ENCODE measurements at regions not wholly inside any gene's neighbourhood (a gene's known extent, or its start where the extent isn't known, plus 50 kb on each side); places are given as distances from the start of the nearest gene placed in this dataset.

DNA sequence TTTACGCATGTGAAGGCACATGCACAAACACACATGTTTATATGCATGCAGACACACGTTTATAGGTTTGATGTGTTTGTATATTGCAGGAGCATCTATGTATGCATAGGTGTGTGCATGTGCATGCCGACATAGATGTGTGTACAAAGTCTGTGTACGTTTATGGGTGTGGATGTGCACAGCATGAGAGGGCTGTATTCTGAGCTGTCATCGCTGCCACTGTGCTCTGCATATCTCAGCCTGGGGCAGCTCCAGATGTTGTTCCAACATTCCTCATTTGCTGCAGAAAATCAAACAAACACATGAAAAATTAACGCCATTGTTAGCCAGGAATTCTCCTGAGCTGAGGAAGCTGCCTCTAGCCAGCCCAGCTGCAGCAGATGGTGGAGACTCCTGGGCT lies 132.3 kb upstream of the CSF3R start:
- ChIA-PET POLR2A (no interaction called here), CTCF (no interaction called here)

DNA sequence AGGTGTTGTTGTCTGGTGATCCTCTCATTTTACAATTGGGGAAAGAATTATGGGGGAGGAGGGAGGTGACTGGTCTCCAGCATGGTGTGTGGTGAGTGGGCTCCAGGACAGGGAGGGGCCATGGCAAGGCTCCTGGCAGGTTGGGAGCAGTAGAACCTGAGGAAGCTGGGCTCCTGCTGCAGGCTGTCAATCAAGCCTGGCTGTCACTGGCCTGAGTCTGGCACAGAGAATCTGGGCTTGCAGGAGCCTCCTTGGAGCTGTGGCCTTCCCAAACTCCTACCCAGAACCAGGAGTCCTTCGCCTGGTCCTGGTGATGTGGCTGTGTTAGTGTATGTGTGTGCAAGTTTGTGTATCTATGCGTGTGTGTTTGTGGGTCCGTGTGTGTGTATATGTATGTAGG lies 131.9 kb upstream of the CSF3R start:
- POLR2A ChIA-PET = no interaction called here
- CTCF ChIA-PET = no interaction called here

DNA sequence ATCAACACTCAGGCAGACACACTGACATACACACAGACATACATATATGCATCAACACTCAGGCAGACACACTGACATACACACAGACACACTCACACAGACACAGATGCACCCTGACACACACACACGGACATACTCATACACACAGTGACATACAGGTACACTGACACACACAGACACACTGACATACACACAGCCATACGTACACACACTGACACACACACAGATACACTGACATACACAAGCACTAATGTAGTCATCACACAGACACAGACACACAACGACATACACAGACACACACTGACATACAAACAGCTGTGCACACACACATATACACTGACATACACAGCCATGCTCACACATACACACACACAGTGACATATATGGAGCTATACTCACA lies 131.0 kb upstream of the CSF3R start:
- POLR2A ChIA-PET = no interaction called here
- CTCF ChIA-PET = no interaction called here

DNA sequence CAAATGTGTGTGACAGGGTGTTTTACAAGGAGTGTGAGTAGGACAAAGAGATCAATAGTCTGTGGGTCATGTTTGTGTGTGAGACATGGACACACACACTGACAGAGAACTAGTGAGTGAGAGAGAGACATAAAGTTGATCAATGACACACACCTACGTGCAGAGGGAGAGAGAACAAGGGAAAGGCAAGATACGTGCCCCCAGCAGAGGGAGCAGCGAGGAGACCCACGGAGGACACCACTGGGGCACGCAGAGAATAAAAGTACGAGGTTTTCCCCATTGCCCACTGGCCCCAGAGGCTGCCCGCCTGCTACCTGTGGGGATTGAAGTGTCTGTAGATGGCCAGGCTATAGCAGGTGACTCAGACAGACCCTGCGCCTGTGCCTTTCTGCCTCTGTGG lies 130.2 kb upstream of the CSF3R start:
- POLR2A ChIA-PET = no interaction called here
- CTCF ChIA-PET = no interaction called here

DNA sequence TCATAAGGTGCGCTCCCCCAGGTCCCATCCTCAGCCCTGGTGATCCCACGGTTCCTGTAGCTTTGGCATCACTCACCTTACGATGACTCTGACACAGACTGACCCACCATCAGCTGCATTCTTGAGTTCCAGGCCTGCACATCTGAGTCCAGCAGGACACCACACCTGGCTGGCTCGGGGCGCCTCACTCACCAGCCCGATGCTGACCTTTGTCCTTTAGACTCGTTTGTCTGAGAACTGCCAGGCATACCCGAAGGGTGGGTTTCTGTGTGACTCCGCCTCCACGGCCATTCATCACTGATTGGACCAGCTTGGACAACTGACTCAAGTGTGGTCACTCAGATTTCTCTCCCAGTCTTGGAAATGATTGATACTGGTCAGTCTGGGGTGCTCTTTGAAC lies 129.4 kb upstream of the CSF3R start:
- CTCF ChIA-PET = no interaction called here
- POLR2A ChIA-PET = no interaction called here

DNA sequence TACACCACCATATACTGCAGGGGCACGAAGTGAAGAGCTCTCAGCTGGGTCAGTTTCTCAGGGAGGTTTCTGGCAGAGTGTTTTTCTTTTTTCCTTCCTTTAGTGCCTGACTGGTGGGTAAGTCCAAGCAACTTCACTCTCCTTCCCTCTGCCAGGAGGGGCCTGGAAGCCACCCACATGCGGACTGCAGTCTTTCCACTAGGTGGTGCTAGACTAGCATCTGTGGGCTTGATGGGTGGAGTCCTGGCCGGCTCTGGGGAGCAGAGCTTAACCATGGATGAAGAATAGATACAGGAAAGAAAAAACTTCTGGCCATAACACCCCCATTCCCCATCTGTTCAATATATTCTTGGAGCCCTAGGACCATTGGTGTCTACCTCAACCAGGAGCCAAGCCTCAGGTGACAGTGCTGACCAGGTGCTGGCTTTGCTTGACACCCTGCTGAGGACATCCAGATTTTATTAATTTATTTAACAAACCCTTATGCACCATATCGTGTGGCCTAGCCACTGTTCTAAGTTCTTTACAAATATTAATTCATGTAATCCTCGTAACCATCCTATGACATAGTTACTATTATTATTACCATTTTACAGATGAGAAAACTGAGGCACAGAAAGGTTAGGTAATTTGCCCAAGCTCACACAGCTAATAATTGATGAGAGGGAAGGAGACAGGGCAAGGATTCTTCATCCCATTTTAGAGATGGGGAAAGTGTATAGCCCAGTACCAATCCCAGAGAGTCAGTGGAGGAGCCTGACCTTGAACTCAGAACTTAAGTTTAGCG lies 126.7 kb upstream of the CSF3R start:
- POLR2A ChIA-PET = no interaction called here
- CTCF ChIA-PET = interaction anchor here (0.6 to 1.7 kb wide), 4 partner anchors 10 to 825 kb away, joined by 3 to 5 read pairs (median 3); no protein-coding TSS in a partner anchor

DNA sequence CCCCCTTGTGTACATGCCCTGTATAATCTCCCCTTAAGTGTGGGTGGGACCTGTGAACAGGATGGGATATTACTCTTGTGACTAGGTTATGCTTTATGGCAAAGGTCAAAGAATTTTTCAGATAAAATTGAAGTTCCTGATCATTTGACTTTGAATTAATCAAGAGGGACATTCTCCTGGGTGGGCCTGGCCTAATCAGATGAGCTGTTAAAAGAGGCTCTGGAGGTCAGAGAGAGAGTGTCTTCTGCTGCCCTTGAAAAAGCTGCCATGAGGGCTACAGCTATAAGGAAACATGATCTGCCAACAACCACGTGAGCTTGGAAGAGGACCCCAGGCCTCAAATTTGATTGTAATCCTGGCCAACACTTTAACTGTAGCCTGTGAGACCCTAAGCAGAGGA lies 125.6 kb upstream of the CSF3R start:
- POLR2A ChIA-PET = no interaction called here
- CTCF ChIA-PET = interaction anchor here (1.7 kb wide), 1 partner anchor 32 kb away, joined by 5 read pairs; no protein-coding TSS in a partner anchor

DNA sequence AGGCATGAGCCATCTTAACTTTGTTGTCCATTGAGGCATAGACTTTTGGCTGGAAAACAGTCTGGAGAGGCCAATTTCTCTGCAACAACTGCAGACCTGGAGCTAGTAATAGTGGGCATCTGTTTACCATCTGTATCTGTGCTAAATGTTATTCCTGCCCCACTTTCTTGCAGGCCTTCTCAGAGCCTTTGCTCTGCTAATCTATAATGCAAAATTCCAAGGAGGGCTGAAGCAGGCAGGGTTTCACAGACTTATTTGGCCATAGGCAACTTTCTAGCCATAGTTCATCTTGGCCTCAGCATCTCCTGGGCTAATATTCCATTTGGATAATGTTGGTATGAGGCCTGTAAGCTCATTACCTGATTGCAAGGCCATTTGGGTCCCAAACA lies 124.5 kb upstream of the CSF3R start:
- ChIA-PET POLR2A (no interaction called here), CTCF (interaction anchor here (1.0 kb wide), 1 partner anchor 91 kb away, joined by 3 read pairs; no protein-coding TSS in a partner anchor)

DNA sequence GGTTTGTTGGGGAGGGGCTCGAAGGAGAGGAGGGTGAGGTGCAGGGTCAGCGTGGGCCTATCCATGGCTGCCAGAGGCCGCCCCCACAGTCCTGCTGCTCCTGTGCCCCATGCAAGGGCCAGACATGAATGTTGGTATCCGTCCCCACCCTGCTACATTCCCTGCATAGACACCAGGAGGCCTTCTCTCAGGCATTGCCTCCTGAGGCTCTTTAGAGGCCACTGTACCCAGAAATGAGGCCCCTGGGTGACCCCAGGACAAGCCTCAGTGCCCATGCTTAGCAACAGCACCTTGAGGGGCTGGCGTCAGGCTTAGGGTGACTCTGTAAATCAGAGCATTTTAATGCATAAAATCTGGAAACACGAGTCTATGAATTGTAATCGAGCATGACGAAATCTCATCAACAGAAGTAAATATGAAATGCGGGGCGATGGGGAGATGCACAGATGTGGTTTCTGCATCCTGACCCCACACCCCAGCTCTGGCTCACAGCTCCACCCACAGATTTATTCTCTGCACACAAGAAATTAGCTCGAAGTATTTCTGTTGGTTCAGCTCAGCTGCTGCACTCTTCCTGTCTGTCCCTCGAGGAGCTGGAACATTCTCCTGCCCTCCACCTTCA lies 124.0 kb upstream of the CSF3R start:
- CTCF ChIA-PET = interaction anchor here (1.0 kb wide), 1 partner anchor 90 kb away, joined by 3 read pairs; no protein-coding TSS in a partner anchor
- POLR2A ChIA-PET = no interaction called here

DNA sequence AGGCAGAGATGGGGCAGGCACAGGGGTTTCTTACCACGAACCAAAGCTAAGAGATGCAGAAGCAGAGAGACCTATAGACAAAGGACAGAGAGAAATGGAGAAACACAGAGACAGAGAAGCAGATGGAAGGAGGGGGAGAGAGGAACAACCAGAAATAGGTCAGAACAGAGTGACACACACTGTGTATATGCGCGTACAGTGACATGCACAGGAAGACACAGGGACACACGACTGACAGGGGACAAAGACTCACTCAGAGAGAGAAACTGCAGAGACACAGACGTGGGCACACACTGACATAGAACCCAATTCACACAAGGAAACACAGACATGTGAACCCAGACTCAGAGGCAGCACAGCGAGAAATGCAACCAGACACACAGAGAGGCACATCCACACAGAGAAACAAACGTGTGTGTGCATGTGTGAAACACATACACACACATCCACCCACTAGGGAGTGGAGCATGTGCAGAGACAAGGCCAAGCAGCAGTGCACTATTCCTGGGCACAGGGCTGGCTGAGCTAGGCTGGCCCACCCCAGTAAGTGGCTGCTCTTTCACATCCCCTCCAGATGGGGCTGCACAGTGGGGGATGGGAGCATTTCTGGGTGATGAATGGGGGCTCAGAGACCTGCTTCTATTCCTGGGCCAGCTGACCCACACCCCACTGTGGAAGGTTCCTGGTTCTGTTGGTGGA lies 123.4 kb upstream of the CSF3R start:
- POLR2A ChIA-PET = no interaction called here
- CTCF ChIA-PET = no interaction called here

DNA sequence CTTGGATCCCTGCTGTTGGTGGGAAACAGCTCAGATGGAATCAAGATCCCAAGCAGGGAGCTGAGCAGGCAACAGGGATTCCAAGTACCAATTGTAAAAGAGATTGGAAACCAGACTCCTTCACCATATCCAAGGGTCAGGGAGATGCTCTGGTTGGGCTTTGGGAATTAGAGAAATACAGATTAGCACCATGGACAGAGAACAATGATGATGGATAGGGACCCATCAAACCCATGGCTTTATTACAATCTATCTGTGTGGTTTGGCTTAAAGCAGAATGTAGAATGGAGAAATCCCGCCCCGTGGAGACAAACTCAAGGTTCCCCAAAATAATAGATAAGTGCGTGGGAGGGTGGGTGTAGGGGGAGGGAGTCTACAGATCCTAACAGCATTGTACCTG lies 120.7 kb upstream of the CSF3R start:
- POLR2A ChIA-PET = no interaction called here
- CTCF ChIA-PET = no interaction called here

DNA sequence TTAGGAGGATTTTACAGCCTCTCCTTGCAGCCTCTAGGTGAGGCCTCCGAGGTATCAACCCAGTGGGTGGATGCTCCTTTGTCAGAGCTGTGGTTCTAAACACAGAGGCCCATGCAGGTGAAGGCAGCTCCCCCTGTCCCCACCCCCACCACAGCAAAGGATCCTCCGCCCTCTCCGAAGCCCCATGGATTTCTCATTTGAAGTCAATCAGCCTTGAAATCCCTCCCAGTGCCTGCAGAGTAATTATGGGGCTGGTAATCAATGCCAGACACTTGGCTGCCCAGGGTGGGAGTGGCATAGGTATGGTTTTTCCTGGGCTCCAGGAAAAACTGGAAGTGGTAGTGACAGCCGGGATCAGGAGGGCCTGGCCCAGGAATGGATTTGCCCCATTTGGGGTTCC lies 119.5 kb upstream of the CSF3R start:
- ChIA-PET CTCF (no interaction called here), POLR2A (no interaction called here)

DNA sequence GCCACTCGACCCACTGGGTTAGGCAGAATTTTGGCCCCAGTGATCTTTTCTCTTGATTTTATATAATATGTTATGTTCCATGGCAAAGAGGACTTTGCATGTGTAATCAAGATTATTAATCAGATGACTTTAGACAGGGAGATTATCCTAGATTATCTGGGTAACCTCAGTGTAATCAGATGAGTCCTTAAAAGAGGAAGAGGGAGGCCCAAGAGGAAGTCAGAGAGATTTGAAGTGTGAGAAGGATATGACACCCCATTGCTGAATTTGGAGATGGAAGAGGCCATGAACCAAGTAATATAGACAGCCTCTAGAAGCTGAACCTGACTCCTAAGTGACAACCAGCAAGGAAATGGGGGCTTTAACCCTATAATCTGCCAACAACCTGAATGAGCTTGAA lies 117.1 kb upstream of the CSF3R start:
- CTCF ChIA-PET = interaction anchor here (1.4 kb wide), 1 partner anchor 10 kb away, joined by 3 read pairs; no protein-coding TSS in a partner anchor
- POLR2A ChIA-PET = no interaction called here

DNA sequence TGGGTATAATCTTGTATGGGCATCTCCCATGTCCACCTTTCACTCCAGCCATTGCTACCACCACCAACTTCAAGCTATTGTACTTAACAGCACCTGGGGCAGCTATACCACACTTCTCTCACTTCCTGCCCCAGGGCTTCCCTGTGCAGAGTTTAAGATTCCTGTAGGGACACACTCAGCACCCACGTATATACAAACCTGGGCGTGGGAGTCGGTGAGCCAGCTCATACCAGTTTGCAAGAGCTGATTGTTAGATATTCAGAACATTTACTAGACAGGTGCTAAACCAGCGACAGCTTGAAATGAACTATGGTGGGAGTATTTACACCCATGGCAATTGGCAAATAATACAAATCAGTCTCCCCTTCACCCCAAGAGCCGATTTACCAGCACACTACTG lies 114.8 kb upstream of the CSF3R start:
- ChIA-PET CTCF (no interaction called here), POLR2A (no interaction called here)

DNA sequence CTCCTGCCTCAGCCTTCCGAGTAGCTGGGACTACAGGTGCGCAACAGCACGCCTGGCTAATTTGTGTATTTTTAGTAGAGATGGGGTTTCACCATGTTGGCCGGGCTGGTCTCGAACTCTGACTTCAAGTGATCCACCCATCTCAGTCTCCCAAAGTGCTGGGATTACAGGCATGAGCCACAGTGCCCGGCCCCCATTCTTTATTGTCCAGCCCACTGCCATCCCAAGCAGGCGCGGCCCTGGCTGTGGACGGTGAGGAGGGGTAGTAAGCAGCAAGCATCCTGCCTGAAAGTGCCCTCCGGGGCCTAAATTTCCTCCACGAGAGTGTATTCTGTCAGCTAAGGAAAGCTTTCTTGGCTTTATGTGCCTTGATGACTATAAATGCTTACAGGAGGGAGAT lies 113.2 kb upstream of the CSF3R start:
- ChIA-PET POLR2A (no interaction called here), CTCF (no interaction called here)

DNA sequence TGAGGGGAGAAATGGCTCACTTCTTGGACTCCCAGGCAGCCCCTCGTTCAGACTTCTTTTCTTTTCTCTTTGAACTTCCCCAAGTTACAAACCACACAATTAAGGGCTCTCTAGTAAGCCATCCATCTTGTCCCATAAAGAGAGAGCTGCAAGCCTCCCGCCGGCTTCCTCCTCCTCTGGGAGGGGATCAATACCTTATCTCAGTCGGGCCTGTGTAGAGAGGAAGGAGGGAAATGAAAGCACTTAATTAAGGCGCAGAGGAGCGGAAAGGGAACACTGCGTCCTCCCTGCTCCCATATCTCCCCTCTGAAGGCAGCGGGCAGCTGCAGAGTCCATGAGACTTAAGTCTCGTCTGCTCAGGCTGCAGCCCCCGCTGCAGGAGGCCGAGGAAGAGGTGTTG lies 112.6 kb upstream of the CSF3R start:
- POLR2A ChIA-PET = no interaction called here
- CTCF ChIA-PET = no interaction called here

DNA sequence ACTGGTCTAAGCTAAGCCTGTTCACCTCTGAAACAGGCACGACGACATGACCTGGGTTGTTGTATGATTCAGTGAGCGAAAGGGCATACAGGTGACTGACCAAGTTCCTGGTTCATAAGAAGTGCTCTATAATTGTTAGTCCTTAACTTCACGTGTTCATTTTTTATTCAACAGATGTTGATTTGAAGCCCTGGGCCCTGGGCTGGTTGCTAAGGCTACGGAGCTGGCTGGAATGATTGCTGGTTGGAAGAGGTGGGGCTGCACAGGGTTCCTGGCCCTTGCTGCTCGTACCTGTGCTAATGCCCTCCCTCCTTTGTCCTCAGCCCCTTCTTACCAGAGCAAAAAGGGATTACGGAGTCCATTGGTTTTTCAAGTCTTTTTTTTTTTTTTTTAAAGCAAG lies 111.3 kb upstream of the CSF3R start:
- CTCF ChIA-PET = no interaction called here
- POLR2A ChIA-PET = no interaction called here

DNA sequence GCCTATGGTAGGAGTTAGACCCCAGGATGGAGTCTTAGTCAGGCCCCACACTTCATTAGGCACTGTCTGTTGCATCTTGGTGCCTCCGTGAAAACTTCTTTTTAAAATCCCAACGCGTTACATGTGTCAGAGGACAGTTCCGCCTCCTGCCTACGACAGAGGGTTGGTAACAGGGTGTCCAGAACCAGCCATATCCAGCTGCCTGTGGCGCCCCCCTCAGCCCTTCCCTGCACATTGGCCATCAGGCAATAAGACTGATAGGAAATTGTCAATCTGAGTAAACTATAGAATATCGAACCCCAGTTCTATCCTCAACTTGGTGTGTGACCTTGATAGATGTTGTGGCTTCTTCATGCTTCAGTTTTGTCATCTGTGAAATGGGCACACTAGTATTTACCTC lies 108.6 kb upstream of the CSF3R start:
- CTCF ChIA-PET = interaction anchor here (1.8 kb wide), 1 partner anchor 15 kb away, joined by 6 read pairs; no protein-coding TSS in a partner anchor

DNA sequence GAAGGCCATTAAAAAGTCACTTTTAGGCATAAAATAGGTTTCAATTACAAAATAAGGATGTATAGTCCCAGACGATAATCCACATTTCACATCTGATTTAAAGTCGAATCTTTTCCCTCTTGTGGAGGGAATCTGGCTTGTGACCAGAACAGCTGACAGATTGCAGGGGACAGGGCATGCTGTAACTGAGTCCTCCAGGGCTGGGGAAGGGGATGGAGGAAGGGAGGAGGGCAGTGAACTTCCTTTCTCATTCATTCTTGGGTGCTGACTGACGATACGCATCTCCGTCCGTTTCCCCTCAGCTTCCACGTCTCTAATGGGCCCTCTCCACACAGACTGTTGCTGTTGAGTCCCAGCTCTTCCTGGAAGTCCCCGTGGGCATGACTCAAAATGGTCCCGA lies 108.1 kb upstream of the CSF3R start:
- ChIA-PET CTCF (no interaction called here), POLR2A (no interaction called here)

More for the DNA sequence above, 108.6 kb upstream of the CSF3R start:
- POLR2A ChIA-PET = no interaction called here

DNA sequence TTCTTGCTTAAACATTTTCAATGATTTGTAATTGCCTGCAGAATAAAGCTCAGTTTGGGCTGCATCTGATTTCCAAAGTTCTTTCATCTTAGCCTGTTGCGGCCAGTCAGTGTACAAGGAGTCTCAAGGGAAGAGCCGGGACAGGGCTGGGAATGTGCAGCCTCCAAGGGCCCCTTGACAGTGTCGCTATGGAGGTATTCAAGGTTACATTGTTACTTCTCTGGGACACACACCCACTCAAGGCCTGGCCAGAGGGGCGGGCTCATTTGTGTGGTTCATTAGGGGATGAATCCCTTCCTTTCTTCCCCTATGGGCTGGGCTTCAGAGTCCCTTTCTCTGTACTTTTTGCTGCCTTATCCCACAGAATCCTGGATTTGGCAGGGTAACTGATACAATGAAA lies 107.6 kb upstream of the CSF3R start:
- CTCF ChIA-PET = no interaction called here
- POLR2A ChIA-PET = no interaction called here

DNA sequence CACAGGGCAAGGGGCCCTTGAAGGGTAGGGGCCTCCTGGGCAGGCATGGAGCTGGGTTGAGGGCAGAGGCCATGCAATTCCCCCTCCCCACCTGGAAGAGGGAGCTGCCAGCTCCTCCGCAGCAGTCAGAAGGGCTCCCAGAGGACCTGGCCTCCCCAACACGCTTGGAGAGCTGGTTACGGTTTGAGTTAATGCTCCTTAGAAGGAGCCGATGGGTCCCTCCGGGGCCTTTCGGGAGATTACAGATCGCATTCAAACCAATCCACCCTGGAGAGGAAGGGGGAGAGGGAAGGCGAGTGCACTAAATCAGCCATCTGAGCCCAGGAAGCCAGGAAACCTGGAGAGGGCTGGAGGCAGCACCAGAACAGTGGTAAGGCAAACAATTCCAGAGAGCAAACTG lies 106.3 kb upstream of the CSF3R start:
- ChIA-PET POLR2A (no interaction called here), CTCF (no interaction called here)

Measured in activated CD8-positive, alpha-beta memory T cell treated with anti-CD3 and anti-CD28 coated beads for 36 hours (primary cell).